ENCODE measurements at regions not wholly inside any gene's neighbourhood (a gene's known extent, or its start where the extent isn't known, plus 50 kb on each side); places are given as distances from the start of the nearest gene placed in this dataset.
"Not testable (repeated sequence)": the region's sequence is repeated elsewhere in the genome, so short reads cannot be mapped to it uniquely, and the experiment has no call there.

DNA sequence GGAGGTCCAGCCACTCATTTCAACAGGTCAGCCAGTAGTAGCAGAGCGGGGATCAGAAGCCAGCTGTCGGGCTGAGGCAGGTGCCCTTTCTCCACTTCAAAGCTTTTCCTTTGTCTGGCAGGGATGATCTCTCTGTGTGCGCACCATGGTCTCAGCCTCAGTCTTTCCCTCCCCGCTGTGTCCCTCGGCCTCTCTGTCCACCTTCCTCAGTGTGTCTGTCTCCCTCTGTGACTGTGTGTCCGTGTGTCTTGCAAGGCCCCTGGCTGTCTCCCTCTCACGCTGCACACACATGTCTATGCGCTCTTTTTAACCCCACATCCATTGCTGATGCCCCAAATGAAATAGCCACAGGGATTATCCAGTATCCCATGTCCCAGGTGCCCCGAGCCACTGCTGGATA lies 134.0 kb upstream of the ZNF469 start:
- DNase-seq = not testable (repeated sequence)

DNA sequence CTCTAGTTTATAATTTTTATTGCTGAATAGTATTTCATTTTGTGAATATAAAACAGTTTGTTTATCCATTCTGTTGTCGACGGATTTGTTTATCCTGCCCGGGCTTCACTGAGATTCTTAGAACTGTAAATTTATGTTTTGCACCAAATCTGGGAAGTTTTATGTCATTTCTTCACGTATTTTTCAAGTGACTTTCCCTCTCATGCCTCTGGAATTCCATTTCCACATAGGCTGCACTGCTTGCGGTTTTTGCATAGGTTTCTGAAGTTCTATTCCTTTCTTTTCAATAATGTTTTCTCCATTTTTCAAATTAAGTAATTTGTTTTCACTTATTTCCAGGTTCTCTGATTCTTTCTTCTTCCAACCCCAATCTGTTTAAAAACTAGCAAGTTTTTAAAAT lies 132.4 kb upstream of the ZNF469 start:
- not testable (repeated sequence) for DNase-seq

- DNase-seq = not testable (repeated sequence)
Measured at GRCh38 chr16:88252057-88252794, 130.5 kb upstream of the ZNF469 start.

DNA sequence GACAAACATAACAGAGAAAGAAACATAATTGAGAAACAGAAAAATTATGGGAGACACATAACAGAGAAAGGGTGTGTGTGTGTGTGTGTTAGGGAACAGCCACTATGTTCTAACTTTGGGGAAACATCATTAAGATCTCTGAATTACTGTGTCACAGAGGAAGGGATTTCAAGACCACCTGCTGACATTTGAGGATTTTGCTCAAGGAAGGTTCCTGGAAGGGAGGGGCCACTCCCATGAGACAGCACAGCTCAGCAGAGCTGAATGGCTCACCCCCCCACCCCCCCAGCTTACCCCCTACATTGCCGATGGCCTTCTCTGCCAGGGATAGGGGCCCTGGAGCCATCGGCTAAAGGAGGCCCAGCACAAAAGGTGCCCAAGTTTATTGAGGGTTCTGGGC lies 124.6 kb upstream of the ZNF469 start:
- DNase-seq = not testable (repeated sequence)

- not testable (repeated sequence) for DNase-seq
Measured at GRCh38 chr16:88258764-88259525, 123.8 kb upstream of the ZNF469 start.

DNA sequence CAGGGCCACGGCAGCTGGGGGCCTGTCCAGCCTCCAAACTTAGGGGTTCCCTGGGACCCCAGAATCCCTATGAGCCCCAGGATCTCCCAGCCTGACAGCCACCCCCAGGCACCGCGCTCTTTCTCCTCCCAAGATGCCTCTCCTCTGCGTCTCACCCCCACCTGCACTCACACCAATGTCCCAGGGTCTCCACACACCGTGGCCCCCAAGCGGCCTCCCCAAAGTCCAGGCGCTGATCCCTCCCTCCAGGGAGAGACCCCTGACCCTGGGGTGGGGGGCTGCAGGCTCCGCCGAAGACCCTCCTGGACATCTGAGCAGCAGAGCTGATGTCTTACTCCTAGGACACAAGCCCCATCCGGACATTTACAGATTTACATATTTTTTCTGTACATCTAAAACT lies 123.2 kb upstream of the ZNF469 start:
- not testable (repeated sequence) for DNase-seq

- not testable (repeated sequence) for DNase-seq
Measured at GRCh38 chr16:88260146-88260545, 122.6 kb upstream of the ZNF469 start.

GRCh38 chr16:88260881-88261665 lies 121.7 kb upstream of the ZNF469 start:
- DNase-seq = not testable (repeated sequence)

GRCh38 chr16:88261814-88262605 lies 120.7 kb upstream of the ZNF469 start:
- DNase-seq = not testable (repeated sequence)

DNA sequence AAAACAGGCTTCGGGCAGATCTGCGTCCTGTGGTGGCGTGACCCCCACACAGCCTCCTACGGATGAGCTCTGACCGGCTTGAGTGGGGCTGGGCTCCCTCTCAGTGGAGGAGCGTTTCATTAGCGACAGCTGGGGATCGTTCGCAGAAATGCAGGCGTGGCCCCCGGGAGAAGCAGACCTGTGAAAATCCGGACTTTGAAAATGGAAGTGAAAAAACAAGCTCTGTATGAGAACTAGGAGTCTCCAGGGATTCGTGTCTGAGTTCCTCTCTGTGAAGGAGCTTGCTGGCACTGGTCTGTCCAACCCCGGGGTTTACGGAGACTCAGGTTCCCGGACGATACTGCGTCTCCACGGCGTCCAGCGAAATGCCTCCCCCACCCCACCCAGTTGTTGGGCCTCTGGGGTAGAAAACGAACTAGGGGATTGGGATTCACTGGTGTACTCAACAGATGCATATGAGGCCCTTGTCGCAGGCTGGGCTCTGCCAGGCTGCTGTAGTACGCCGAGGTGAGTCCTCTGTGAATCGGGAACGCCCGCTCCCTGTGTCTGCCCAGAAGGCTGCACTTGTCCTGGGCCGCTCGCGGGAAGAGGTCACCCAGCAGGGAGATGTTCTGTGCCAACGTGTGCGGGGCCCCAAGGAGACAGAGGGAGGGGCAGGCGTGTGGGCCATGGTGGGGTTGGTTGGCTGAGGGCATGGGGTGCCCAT lies 119.7 kb upstream of the ZNF469 start:
- not testable (repeated sequence) for DNase-seq

GRCh38 chr16:88263681-88264287 lies 119.0 kb upstream of the ZNF469 start:
- DNase-seq = not testable (repeated sequence)

DNA sequence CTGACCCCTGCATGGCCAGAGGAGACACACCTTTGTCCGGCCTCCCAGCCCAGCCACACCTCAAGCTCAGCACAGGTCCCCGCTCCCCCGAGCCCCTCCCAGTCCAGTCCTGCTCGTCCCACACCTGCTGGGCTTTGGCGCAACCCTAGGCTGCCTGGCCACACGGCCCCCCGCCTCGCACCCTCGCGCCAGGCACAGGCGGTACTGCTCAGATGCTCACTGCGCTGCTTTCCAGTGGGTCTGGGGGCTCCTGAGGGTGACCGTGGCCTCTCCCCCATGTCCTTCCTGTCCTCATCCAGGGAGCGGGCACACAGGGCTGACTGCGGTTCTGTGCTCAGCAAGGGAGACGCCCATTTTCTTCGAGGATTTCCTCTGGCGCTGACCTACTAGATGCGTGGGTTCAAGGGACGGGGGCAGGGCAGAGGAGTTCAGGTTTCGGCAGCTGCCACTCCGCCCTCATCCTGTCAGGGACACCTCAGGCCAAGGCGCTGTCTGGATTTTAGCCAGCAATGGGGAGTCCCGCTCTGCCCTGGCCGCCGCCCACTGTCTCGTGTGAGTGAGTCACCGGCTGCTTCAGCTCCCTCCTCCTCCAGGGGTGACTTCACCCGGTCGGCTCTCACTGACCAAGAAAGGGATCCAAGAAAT lies 118.0 kb upstream of the ZNF469 start:
- peak; percentile 63 for DNase-seq

- peak; percentile 5 to 27 for DNase-seq
Measured at GRCh38 chr16:88265286-88265938, 117.3 kb upstream of the ZNF469 start.

GRCh38 chr16:88266036-88266435 lies 116.7 kb upstream of the ZNF469 start:
- DNase-seq = not testable (repeated sequence)

DNA sequence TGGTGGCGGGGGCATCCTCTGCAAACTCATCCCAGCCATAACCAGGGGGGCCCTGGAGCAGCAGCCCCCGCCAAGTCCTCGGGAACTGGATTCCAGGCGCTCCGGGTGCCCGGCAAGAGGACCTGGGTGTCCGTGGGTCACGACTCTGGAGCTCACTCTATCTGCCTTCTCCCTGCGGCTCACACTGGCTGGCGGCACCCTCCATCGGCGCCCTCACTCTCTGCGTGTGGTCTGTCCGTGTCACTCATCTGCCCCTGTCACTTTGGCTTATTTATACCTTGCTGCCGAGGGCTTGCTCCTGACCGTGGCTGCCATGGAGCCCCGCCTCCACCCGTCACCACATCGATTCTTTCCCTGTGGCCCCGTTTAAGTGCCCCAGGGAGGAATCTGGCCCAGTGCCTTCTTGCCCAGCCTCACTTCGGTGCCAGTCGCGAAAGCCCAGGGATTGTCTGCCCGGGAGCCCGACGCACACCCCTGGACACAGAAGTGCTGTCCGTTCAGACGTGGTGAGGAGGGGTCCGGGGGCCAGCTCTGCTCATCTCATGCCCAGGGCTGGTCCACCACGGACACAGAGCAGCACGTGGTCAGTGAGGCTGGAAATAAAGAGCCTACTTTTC lies 115.7 kb upstream of the ZNF469 start:
- DNase-seq = not testable (repeated sequence)

DNA sequence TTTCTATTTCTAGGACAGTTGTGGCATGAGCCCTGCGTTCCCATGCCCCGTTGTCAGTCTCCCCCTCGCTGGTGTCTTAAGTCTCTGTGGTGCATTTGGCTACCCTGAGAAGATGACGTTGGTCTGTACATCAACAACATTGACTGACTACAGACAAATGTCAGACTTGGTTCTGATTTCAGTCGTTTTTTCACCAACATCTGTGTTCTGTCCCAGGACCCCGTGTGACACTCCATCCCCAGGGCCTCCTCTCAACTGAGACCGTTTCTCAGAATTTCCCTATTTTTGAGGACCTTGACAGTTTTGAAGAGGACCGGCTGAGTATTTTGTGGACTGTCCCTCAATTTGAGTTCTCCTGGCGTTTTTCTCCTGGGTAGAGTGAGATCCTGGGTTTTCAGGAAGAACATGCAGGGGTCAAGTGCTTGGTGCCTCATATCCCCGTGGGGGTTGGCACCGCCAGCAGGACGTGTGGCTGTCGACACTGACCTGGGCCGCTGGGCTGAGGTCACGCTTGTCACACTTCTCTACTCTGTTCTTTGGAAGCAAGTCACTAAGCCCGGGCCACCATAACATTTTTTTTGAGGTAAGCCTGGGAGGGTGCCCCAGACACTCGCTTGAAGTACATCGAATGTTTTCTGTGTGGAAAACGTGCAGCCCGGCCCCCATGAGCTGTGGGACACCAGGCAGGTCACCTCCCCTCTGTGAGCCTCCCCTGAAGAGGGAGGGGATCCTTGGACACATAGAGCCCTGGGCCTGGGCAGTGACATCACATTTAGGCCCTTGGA lies 114.4 kb upstream of the ZNF469 start:
- not testable (repeated sequence) for DNase-seq

- not testable (repeated sequence) for DNase-seq
Measured at GRCh38 chr16:88270171-88270790, 112.5 kb upstream of the ZNF469 start.

DNA sequence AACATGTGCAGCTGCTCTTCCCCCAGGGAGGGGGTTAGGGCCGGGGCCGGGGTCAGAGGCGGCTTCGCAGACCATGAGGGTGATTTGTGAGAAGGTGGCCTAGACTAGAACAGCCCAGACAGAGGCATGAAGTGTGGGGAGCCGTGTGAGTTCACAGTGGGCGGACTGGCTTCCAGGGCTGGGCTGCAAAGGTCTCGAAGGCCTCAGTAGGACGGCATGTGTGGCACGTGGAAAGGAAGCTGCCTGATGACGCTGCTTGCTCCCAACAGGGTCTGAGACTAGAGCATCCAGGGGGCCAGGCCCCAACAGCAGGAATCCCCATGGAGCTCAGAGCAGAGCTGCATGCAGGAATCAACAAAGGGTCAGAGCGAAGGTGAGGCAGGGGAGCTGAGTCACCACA lies 111.5 kb upstream of the ZNF469 start:
- not testable (repeated sequence) for DNase-seq
